Dendritic cell treated with granulocyte-macrophage colony-stimulating factor and Interleukin-4, amounts not matched to agents 40 ng/mL and 50 ng/mL, for 4 days (primary cell): ENCODE measurements at regions not wholly inside any gene's neighbourhood (a gene's known extent, or its start where the extent isn't known, plus 50 kb on each side); places are given as distances from the start of the nearest gene placed in this dataset.

ENCODE experiments used
- H3K27ac Mint-ChIP-seq: one replicate; pipeline ENCODE4 v1.8.0; 2022; ENCODE audit warnings: mild to moderate bottlenecking, mixed read lengths
- H3K27me3 Mint-ChIP-seq: one replicate; pipeline ENCODE4 v1.8.0; 2022; ENCODE audit warnings: mild to moderate bottlenecking, mixed read lengths
- H3K36me3 Mint-ChIP-seq: one replicate; pipeline ENCODE4 v1.8.0; 2022; ENCODE audit warnings: low read depth, mixed read lengths
- H3K4me1 Mint-ChIP-seq: one replicate; pipeline ENCODE4 v1.8.0; 2022; ENCODE audit warnings: low read depth, mixed read lengths
- H3K4me3 Mint-ChIP-seq: one replicate; pipeline ENCODE4 v1.8.0; 2022; ENCODE audit warnings: mild to moderate bottlenecking, moderate library complexity, mixed read lengths
- H3K9me3 Mint-ChIP-seq: one replicate; pipeline ENCODE4 v1.8.0; 2022; ENCODE audit warnings: mixed read lengths
- intact Hi-C: fragments of 100-400 bp; cut with micrococcal nuclease; formaldehyde crosslinking; loops from one replicate; pipeline ENCODE4 v1.15.0; 2022

DNA sequence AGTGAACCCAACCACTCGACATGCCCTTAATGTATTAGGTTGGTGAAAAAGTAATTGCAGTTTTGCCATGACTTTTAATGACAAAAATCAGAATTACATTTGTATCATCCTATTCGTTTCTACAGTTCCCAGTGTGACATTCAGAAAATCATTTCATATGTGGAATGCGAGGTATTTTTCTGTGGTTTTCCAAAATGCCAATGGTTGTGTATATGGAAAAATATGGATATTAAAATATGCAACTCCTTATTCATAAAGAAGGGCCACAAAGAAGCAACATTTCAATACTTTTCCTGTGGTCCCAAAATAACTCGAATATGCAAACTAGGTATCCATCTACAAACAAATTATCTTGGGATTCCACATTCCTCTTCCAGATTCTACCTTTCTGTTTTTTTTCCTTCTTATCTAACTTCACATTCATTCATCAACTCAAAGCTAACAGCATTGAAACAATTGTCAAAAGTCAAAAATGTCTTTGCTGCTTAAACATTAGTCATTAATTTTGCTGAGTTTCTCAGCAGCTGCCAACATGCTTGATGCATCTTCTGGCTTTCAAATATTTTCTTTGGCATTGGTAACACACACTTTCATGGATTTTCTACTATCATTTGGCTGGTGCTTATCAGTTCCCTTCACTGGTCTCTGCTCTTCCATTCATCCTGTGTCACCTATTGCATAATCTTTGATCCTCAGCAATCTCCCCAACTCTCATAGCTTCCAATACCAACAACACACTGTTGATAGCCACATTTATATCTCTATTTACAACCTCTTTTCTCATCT is 1445.4 kb downstream of the EFNB2 start:
- Mint-ChIP-seq H3K4me3 (no peak overlapping the region), H3K9me3 (no peaks in the 10 kb centered on the region), H3K4me1 (no peaks in the 10 kb centered on the region), H3K36me3 (no peaks in the 10 kb centered on the region), H3K27ac (no peak overlapping the region), H3K27me3 (no peaks in the 10 kb centered on the region)
- intact Hi-C loops = no loop called here

DNA sequence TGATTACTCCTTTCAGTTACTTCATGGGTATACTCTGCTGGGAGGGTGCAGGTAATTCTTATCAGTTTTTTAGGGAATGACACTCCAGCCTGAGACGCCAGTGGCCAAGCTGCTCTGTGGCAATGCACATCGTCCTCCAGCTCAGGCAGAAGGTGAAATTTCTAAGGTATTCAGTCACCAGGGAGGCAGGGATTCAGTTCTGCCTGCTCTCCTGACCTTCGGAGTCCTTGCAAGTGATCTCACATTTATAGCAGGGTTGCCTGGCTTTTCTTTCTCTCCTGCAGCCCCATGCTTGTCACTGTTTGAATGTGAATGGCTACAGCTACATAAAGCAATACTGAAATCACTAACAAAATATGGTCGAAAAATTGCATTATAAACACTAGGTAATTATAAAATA is 1447.5 kb downstream of the EFNB2 start:
- H3K4me3 Mint-ChIP-seq = no peak overlapping the region
- no peaks in the 10 kb centered on the region for H3K36me3 Mint-ChIP-seq
- H3K4me1 Mint-ChIP-seq = no peaks in the 10 kb centered on the region
- intact Hi-C loops = no loop called here
- H3K27ac Mint-ChIP-seq = no peak overlapping the region
- H3K27me3 Mint-ChIP-seq = no peaks in the 10 kb centered on the region
- no peaks in the 10 kb centered on the region for H3K9me3 Mint-ChIP-seq

DNA sequence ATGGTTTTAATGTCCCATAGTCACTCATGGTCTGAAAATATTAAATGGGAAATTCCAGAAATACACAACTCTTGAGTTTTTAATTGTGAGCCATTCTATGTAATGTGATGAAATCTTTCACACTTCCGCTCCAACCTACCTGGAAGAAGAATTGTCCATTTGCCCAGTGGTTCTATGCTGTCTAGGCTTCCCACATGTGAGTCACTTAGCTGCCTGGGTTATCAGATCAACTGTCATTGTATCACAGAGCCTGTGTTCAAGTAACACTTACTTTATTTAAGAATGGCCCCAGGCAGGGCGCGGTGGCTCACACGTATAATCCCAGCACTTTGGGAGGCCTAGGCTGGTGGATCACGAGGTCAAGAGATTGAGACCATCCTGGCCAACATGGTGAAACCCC is 1450.5 kb downstream of the EFNB2 start:
- H3K27me3 Mint-ChIP-seq = no peaks in the 10 kb centered on the region
- no peak overlapping the region for H3K4me3 Mint-ChIP-seq
- H3K9me3 Mint-ChIP-seq = peaks cover 9% of the 10 kb centered on the region
- H3K27ac Mint-ChIP-seq = no peak overlapping the region
- no peaks in the 10 kb centered on the region for H3K36me3 Mint-ChIP-seq
- intact Hi-C loops = no loop called here
- H3K4me1 Mint-ChIP-seq = no peaks in the 10 kb centered on the region

DNA sequence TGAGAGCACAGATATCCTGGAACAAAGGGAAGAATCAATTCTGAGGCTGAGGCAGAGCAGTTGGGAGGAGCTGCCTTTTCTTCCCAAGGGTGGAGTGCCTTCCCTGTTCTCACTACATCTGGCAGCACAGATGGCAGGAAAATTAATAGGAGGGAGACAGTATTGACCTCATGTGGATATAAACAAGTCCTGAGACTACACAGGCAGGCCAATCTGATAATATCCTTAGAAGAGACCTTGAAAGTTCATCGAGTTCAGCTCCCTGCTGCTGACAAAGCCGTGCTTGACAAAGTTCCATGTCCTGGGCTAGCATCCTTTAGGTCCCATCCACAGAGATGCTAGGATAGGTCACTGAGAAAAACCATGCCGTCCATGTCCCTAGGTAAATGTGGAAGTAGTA is 1451.5 kb downstream of the EFNB2 start:
- H3K9me3 Mint-ChIP-seq = peaks cover 9% of the 10 kb centered on the region
- no peak overlapping the region for H3K4me3 Mint-ChIP-seq
- intact Hi-C loops = no loop called here
- no peak overlapping the region for H3K27ac Mint-ChIP-seq
- H3K27me3 Mint-ChIP-seq = no peaks in the 10 kb centered on the region
- no peaks in the 10 kb centered on the region for H3K36me3 Mint-ChIP-seq
- H3K4me1 Mint-ChIP-seq = no peaks in the 10 kb centered on the region

DNA sequence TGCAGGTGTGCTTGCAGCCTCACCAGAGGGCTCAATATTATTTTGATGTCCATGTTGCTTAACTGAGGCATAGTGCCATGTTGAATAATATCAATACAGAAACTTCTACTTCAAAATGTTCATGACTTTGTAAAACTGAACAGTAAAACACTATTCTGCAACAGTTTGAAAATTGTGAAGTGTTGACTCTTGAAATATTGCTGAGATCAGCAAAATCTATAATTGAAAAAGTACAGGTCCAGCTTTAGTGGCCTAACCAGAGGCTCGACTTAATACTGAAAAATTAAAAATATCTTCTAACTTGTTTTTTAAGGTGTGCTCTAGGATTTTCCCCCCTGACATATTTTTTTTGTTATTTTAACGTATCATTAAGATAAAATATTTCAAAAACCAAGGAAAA is 1460.7 kb downstream of the EFNB2 start:
- intact Hi-C loops = no loop called here

DNA sequence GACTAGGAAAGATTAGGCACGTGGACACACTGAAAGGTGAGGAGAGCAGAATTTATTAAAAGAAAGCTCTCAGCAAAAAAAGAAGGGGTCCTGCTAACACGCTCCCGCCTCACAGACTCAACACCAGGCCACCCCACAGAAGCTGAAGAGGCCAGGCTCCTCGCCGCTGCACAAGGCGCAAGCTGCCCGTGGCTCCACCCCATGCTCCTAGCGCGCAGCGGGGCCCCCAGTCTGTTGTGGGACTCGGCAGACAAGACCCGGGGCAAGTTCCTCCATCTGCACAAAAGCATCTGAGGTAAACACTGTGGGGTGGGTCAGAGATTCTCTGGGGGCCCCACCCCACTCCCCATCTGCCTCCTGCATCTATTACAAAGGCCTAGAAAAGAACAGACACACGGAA is 1462.4 kb downstream of the EFNB2 start:
- H3K27ac Mint-ChIP-seq = no peak overlapping the region
- H3K9me3 Mint-ChIP-seq = peaks cover 9% of the 10 kb centered on the region
- H3K36me3 Mint-ChIP-seq = no peaks in the 10 kb centered on the region
- intact Hi-C loops = no loop called here
- no peaks in the 10 kb centered on the region for H3K27me3 Mint-ChIP-seq
- no peaks in the 10 kb centered on the region for H3K4me1 Mint-ChIP-seq
- no peak overlapping the region for H3K4me3 Mint-ChIP-seq

More for the DNA sequence above, 1460.7 kb downstream of the EFNB2 start:
- H3K4me1 Mint-ChIP-seq = no peaks in the 10 kb centered on the region
- peaks cover 9% of the 10 kb centered on the region for H3K9me3 Mint-ChIP-seq
- H3K36me3 Mint-ChIP-seq = no peaks in the 10 kb centered on the region
- H3K27ac Mint-ChIP-seq = no peak overlapping the region
- no peaks in the 10 kb centered on the region for H3K27me3 Mint-ChIP-seq
- no peak overlapping the region for H3K4me3 Mint-ChIP-seq

DNA sequence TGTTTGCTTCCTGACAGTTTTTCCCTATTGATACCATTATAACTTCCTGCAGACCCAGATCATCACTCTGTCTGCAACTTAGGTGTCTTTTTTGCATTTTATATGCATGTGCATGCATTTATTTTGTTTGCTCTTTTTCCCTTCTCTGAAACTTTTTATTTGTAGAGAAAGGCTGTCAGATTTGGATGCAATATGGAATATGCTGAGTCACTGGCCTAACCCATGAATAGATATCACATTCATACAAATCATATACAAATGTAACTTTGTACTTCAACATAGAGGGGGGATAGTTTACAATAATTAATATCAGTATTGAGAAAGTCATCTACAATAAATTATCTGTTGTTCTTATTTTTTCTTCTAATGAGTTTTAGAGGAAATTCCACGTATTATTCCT is 1465.0 kb downstream of the EFNB2 start:
- H3K36me3 Mint-ChIP-seq = no peaks in the 10 kb centered on the region
- no peak overlapping the region for H3K4me3 Mint-ChIP-seq
- H3K27ac Mint-ChIP-seq = no peak overlapping the region
- no peaks in the 10 kb centered on the region for H3K4me1 Mint-ChIP-seq
- no peaks in the 10 kb centered on the region for H3K27me3 Mint-ChIP-seq
- peaks cover 9% of the 10 kb centered on the region for H3K9me3 Mint-ChIP-seq
- intact Hi-C loops = no loop called here

DNA sequence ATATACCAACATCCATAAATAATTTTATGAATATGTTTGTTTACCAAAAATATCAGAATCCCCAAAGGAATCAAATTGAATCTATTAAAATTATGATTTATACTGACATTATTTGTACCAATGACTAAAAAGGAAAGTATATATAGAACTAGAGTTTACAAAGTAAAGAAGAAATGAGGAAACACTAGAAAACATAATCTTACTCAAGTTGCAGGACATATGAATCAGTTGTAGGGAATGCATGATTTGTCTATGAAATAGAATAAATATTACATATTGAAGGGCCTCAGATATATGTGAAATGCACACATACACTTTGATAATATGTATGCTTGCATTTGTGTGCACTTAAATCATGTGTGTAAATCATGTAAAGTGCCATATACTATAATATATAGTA is 1466.4 kb downstream of the EFNB2 start:
- Mint-ChIP-seq H3K4me3 (no peak overlapping the region), H3K9me3 (peaks cover 9% of the 10 kb centered on the region), H3K27ac (no peak overlapping the region), H3K36me3 (no peaks in the 10 kb centered on the region), H3K27me3 (no peaks in the 10 kb centered on the region), H3K4me1 (no peaks in the 10 kb centered on the region)
- intact Hi-C loops = no loop called here

DNA sequence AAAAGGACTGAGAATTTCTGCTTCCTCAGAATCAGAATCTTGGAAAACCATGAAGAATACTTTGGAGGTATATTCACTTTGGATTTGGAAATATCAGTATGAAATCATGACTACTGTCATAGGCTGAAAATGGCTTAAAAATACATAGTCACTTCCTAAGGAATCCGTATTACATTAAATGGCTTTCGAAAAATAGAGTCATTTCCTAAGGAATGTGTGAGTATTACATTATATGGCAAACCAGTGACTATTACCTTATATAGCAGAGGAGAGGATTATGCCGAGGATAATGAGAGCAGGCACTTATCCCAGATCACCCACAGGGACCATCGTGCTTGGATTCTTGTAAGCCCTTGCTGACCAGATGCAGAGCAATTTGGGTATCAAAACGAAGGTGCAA is 1471.8 kb downstream of the EFNB2 start:
- Mint-ChIP-seq H3K36me3 (no peaks in the 10 kb centered on the region), H3K9me3 (no peaks in the 10 kb centered on the region), H3K4me1 (no peaks in the 10 kb centered on the region), H3K27me3 (no peaks in the 10 kb centered on the region), H3K4me3 (no peak overlapping the region), H3K27ac (no peak overlapping the region)
- intact Hi-C loops = no loop called here

DNA sequence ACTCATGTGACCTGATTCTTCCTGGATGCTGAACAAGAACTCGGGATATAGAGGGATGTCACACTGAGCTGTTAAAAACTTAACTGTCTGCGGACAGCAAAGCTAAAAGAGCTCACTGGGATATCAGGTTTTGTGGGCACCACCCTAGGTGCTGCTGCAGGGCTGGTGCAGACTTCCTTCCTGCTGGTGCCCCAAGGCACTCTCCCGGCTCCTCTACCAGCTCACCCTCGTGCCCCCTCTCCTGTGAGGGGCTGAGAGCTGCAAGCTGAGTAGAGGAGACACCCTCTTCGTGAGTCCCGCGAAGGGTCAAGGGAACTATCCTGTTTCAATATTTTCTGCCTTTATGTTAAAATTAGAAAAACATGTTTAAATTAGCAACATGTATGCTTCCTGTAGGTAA is 1475.7 kb downstream of the EFNB2 start:
- intact Hi-C loops = no loop called here

DNA sequence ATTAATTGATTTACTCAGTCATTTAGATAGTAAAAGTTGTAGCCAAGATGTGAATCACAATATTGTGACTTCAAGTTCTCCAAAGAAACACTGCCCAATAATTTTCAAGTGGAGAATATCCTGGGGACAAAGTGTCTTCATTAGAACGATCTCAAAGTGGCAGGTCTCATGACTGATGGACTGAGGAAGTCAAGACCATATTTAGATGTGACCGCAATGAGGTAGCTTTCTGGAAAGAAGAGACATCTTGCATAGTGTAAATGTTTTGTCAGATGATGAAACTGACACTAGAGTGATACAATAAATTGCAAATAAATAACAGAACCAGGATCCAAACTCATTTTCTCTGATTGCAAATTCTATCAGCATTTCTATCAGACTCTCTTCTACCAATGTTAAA is 1476.9 kb downstream of the EFNB2 start:
- intact Hi-C loops = no loop called here
- Mint-ChIP-seq H3K27ac (no peak overlapping the region), H3K36me3 (no peaks in the 10 kb centered on the region), H3K9me3 (no peaks in the 10 kb centered on the region), H3K27me3 (no peaks in the 10 kb centered on the region), H3K4me1 (no peaks in the 10 kb centered on the region), H3K4me3 (no peak overlapping the region)

More for the DNA sequence above, 1475.7 kb downstream of the EFNB2 start:
- Mint-ChIP-seq H3K4me1 (no peaks in the 10 kb centered on the region), H3K27ac (no peak overlapping the region), H3K27me3 (no peaks in the 10 kb centered on the region), H3K9me3 (no peaks in the 10 kb centered on the region), H3K36me3 (no peaks in the 10 kb centered on the region), H3K4me3 (no peak overlapping the region)

DNA sequence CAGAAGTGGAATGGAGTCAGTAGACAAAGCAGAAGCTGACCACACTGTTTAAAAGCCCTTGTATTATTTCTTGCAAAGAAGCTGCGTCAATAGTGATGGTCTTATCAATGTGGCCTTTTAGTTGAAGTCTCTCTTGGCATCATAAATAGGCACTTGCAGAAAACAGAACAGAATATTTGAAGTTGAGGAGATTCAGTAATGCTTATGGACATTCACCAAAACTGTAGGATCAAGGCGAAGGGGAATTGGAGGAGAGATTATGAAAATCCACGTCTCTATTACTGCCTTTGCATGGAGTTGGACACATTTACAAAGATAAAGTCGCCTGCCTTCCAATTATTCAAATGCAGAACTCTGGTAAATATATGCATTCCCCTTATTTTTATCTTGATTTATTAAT is 1482.8 kb downstream of the EFNB2 start:
- intact Hi-C loops = no loop called here
- H3K9me3 Mint-ChIP-seq = no peaks in the 10 kb centered on the region
- no peaks in the 10 kb centered on the region for H3K36me3 Mint-ChIP-seq
- no peaks in the 10 kb centered on the region for H3K4me1 Mint-ChIP-seq
- H3K4me3 Mint-ChIP-seq = no peak overlapping the region
- H3K27me3 Mint-ChIP-seq = no peaks in the 10 kb centered on the region
- no peak overlapping the region for H3K27ac Mint-ChIP-seq

DNA sequence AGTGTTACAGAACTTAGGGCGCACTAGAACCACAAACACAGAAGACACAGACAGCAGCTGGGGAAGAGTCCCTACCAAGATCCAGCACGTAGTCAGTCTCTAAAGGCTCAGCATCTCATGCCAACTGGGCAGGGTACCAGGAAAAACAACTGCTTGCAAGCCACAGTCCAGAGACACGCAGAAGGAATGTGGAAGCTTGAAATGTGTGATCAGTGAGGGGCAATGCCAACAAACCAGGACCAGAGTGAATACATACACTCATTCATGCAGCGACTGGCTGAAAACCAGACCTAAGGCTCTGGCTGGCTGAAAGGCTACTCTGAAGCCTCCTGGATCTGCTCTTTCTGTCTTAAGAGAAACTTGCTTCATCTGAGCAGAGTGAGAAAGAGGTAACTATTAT is 1484.8 kb downstream of the EFNB2 start:
- intact Hi-C loops = no loop called here
- Mint-ChIP-seq H3K4me3 (no peak overlapping the region), H3K9me3 (no peaks in the 10 kb centered on the region), H3K36me3 (no peaks in the 10 kb centered on the region), H3K4me1 (no peaks in the 10 kb centered on the region), H3K27me3 (no peaks in the 10 kb centered on the region), H3K27ac (no peak overlapping the region)

DNA sequence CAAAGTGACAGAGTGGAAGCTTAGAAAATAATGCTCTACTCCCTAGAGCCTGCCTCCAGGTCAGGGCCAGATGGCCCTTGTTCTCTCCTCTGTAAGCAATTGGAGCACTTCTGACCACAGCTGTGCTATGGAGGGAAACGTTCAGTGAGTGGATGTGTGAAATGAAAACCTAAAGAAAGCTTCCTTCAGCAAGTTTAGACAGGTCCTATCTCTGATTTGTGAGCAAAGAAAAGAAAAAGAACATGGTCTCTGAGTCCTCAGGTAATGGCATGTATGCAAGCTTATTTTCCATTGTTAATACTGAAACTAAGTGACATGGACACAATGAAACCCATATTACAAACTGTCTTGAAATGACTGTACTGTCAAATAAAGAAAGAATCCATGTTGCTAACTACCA is 1486.8 kb downstream of the EFNB2 start:
- Mint-ChIP-seq H3K36me3 (no peaks in the 10 kb centered on the region), H3K27ac (no peak overlapping the region), H3K27me3 (no peaks in the 10 kb centered on the region), H3K4me1 (no peaks in the 10 kb centered on the region), H3K4me3 (no peak overlapping the region), H3K9me3 (peaks cover 4% of the 10 kb centered on the region)
- intact Hi-C loops = no loop called here

DNA sequence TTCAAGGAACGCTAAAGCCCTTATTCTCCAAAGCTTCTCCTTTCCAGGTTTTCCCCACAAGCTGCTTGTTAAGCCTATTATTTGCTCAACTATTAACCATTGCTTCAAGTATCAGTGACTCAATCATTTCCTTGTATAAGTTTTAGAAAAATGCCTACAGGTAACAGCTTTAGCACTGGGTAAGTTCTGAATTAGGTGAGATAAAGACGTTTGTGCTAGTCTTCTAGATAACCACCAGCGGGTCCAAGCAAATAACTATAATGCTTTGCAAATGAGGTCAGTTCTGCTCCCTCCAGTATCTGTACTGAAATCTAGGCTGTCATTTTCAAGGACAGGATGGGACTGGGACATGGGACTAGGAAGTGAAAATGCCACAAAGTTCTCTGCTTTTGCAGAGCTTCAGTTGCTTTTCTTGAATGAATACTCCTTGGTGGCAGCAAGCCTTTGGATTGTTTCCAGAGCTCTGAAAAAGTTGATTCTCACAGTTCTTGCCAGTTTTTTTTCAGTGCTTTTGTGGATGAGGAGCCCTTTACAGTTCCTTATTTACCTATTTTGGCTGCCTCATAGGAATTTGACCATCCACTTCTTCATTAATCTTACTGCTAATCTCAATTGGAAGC is 1487.7 kb downstream of the EFNB2 start:
- intact Hi-C loops = no loop called here
- no peaks in the 10 kb centered on the region for H3K4me1 Mint-ChIP-seq
- no peak overlapping the region for H3K4me3 Mint-ChIP-seq

More for the DNA sequence above, 1487.7 kb downstream of the EFNB2 start:
- H3K27ac Mint-ChIP-seq = no peak overlapping the region
- no peaks in the 10 kb centered on the region for H3K27me3 Mint-ChIP-seq
- H3K36me3 Mint-ChIP-seq = no peaks in the 10 kb centered on the region
- H3K9me3 Mint-ChIP-seq = peaks cover 13% of the 10 kb centered on the region
